HL-60/S4 (cell line): ENCODE measurements at regions not wholly inside any gene's neighbourhood (a gene's known extent, or its start where the extent isn't known, plus 50 kb on each side); places are given as distances from the start of the nearest gene placed in this dataset.
"Not testable (repeated sequence)": the region's sequence is repeated elsewhere in the genome, so short reads cannot be mapped to it uniquely, and the experiment has no call there.

Experiments used
- in situ Hi-C: fragments of 300-500 bp; cut with MboI; formaldehyde crosslinking; loops from 2 replicates; pipeline ENCODE4 v1.14.3; 2022; ENCODE audit warnings: low sequenced_read_pairs

DNA sequence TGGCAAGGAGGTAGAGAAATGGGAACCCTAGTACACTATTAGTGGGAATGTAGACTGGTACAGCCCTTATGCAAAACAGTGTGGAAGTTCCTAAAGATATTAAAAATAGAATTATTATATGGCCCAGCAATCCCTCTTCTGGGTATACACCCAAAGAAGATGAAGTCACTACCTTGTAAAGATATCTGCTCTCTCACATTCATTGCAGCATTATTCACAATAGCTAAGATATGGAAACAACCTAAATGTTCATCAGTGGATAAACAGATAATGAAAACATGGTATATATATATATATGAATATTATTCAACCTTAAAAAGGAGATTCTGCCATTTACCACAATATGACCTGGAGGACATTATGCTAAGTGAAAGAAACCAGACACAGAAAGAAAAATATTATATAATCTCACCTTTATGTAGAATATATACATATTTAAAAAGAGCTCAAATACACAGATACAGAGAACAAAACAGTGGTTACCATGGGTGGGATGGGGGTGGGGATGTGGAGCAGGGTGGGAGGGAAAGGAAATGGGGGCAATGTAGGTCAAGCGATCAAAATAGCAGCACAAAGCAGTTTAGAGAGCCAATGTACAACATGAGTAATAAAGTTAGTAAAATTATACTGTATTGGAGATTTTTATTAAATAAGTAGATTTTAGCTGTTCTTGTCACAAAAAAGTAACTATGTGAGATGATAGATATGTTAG, 138.6 kb downstream of the SPRY1 start:
- in situ Hi-C loops, result no loop called here

DNA sequence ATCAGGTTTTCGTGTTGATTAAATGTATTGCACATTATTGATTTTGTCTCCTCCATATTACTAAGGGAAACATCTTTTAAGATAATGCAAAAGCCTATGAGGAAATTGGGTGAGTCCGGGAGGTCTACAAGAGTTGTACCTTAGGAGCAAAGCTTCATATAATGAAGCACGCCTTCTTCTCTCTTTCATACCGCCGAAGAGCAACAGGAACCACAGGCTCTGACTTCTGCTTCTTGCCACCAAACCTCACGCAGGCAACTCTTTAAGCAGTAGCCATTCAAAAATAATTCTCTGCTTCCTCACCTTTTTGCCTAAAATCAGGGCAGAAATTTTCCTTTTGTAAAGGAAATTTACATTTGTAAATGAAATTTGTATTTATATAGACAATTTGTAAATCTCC, 139.6 kb downstream of the SPRY1 start:
- in situ Hi-C loops, result no loop called here

DNA sequence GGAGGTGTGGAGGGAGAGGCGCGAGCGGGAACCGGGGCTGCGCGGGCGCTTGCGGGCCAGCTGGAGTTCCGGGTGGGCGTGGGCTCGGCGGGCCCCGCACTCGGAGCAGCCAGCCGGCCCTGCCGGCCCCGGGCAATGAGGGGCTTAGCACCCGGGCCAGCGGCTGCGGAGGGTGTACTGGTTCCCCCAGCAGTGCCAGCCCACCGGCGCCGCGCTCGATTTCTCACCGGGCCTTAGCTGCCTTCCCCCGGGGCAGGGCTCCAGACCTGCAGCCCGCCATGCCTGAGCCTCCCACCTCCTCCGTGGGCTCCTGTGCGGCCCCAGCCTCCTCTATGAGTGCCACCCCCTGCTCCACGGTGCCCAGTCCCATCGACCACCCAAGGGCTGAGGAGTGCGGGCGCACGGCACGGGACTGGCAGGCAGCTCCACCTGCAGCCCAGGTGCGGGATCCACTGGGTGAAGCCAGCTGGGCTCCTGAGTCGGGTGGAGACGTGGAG, 141.4 kb downstream of the SPRY1 start:
- in situ Hi-C loops, result not testable (repeated sequence)

DNA sequence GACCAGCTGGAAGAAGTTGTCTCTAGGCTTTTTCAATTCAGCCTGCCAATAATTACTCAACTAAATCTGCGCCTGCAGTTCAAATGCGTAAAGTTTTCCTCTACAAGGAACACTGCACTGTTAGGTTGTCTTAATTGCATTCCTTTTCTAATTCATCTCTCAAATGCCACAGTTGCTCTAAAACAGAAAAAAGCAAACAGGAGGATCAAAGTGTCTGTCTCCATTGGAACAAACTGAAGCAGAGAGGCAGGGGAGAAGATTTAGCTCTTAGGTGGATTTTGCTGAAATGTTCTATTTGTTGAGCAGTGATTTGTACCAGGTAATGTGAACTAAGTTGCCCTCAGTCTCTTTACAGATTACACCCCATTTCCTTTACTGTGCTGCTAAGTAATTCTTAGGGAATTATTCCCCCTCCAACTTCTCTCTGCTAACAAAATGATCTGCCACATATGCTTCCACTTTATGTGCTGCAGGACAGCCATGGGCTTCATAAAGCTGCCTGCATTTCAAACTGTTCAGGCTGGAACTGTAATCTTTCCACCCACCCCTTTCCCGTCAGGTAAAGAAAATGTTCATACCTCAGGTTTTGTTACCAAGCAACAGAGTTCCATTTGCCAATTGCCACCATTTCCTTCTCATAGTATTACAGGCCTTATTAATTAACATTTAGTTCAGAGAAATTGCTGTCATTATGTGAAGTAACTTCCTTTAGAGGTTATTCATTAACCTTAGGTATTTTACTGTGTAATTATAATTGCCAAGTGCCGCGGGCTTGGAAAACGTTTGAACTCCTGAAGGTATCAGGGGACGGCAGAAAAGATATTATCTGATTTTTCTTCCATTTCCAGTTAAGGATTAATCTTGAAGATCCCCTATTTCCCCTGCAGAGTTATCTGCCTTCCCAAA, 149.3 kb downstream of the SPRY1 start:
- in situ Hi-C loops, result no loop called here

DNA sequence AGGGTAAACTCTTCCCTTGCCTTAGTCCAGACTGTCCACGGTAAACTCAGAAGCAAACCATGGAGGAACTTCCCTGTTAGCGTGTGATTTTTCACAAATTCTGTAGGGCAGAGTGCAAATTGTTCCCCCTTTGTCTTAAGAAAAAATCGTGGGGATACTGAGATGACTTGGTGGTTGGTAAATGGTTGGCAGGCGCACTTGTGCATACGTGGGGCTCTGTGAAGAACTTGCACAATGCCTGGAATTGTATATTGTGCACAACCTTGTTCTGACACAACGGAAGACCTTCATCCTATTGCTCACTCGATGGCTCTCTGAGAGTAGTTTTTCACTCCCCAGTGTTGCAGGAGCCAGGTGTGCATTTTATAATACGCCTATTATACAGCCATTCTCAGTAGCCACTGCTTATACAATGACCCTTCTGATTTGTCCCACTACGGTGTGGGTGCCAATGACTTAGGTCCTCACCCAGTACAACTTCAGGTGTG, 150.0 kb downstream of the SPRY1 start:
- in situ Hi-C loops, result no loop called here

DNA sequence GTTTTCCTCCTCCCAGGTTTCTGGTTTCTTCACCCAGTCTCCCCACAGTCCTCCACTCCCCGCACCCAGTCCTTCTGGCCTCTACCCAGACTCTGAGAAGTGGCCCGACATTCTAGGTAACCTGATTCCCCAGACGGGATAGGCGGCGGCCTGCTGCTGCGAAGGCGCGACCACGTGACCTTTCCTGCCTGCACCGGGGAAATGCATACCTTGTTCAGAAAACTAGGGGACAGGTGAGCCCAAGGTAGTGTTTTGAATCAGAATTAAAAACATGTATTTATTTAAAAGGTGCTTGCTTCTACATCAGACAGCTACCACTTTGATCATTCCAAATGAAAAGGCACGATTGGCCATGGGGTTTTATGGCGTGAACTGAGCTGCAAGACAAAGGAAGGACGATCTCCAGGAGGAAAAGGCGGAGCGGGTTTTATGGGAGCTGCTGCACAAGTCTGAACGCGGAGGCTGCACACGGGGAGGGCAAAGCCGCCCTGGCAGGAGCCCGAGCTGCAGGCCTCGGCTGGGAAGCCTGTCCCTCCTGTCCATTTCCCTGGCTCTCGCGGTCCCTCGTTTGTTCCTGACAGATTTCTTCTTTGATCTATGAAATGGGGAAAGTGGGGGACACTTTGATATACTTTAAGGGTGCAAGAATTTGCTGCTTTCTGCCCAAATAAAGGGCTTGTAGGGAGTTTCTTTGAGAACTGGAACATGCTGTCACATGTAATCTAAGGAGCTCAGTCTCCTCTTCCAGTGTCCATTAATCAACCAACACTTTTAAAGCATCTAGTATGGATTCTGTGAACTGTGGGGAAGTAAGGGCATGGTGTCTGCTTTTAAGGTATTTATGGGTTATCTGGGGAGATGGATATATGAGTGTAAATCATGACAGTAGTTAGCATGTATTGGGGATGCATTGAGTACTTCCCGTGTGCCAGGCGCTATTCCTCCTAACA, 150.9 kb downstream of the SPRY1 start:
- in situ Hi-C loops, result no loop called here

DNA sequence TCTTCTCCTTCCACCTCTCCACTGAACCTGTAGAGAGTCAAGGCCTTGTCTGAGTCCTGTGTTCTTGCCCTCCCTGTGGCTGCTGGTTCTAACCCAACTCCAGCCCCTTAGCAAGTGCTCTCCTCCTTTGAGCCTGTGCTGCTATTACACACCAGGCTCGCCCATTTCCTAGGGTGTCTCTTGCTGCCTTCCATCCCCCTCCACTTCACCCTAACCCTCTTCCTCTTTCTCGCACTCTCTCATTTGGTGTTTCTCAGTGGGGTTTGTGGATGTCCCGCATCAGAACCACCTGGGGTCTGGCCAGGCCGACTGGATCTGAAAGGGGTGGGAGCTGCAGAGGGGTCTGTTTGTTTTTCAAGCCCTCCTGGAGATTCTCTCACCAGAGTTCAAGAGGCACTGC, 156.7 kb downstream of the SPRY1 start:
- in situ Hi-C loops, result no loop called here

DNA sequence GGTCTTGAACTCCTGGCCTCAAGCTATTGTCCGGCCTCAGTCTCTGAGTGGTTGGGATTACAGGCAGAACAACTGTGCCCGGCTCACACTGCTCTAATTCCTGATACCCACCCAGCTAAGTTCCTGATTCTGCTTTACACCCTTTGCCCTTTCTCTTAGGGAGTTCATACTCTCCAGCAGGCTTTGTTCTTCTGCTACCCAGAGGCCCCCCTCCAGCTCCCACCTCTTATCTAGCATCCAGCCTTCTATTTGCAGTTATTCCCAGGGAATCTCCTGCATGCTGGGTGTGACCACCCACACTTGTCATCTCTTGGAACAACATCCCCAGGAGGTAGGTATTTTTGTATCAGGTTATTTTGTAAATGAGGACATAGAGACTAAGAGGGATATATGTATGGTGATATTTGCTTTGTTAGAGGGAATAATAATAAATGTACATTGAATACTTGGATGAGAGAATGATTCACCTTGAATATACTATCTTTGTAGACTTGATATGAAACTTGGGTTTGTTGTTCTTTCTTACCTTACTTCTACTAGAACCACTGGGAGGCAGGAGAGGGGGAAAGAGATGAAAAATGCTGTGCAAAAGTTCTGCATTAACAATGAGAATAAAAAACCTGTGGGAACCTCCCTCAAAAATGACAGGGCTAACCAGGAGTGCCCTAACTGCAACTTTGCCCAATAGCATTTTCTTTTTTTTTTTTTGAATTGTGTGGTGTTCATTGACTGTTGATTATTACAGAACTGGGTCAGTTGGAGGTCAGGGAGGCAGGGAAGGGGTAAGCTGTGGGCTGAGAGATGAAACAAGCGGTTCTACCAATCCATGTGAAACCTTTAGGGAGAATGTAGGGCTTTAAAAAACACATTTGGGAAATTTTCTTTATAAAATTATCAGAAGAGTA, 157.4 kb downstream of the SPRY1 start:
- in situ Hi-C loops, result no loop called here

DNA sequence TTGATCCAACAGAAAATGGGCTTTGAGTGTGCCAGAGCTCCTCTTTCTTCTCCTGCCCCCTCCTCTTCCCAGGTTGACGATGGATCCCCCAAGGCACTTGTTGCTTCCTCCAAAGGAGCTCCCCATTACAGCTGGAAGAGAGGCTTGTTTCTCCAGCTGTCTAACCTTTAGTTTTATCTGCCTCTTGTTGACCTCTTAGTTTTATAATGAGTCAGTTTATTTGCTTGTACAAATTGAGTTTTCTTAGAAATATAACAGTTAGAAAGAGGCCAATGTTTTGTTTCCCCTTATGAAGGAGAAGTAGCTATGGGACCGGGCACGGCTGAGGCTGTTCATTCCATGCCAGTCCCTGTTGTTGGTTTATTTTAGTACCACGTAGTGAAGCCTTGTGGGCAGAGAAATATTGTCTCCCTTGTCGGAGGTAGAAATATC, 158.2 kb downstream of the SPRY1 start:
- in situ Hi-C loops, result no loop called here

DNA sequence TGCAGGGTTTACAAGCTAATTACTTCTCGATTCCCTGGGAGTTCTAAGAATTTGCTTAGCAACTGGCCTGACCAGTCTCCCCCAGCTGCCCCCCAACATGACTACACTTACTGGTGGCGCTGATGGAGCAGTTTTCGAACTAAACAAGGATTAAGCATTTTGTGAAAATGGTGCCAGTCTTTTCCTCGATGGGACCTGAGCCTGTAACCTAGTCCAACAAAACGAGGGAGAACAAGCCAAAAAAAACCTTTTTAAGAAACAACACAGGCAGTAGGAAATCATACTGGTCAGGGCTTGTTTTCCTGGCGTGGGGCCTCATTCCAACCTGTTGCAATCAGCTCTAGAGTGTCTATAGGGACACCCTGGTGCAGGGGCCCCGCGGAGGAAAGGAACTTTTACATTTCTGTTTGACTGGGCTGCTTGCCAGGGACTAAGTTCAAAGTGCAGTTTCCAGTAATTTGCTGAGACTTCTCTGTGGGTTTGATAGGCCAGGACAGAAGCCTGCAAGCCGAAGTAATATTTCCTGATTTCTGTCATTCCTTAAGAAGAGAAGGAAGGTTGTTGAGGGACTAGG, 158.7 kb downstream of the SPRY1 start:
- in situ Hi-C loops, result no loop called here

DNA sequence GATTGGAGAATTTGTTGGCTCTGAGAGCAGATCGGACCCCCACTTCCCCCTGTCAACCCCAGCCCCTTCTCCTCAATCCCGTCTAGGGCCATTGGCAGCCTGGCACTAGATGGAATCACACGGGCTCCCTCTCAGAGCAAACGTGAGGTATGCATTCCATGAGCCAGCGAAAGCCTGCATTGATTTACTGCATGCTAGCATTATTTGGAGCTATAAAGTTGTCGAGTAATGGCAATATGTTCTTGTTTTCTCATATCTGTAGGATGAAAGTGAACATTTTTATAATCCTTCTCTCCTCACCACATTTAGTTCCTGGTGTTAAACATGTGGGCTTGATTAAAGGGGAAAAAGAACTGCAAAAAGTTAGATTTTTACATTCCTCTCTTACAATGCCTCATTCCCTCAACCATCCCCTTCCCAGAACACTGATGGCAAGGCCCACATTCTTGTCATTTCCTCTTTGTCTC, 159.2 kb downstream of the SPRY1 start:
- in situ Hi-C loops, result no loop called here

DNA sequence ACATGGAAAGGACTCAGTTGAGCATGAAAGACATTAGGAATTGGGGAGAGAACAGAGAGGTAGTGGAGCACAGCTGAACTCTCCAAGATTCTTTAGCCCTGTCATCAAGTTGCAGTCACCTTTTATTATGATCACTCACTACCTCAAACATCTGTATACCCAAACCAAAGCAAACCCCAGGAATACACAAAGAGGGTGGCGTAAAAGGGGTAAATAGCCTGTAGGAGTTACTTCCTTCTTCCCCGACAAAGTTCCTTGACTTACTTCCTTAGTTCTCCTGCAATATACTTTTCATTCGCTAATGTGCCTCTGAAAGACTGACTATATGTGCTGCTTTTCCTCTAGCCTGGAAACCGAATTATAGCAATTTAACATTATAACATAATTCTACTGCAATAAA, 159.9 kb downstream of the SPRY1 start:
- in situ Hi-C loops, result no loop called here

DNA sequence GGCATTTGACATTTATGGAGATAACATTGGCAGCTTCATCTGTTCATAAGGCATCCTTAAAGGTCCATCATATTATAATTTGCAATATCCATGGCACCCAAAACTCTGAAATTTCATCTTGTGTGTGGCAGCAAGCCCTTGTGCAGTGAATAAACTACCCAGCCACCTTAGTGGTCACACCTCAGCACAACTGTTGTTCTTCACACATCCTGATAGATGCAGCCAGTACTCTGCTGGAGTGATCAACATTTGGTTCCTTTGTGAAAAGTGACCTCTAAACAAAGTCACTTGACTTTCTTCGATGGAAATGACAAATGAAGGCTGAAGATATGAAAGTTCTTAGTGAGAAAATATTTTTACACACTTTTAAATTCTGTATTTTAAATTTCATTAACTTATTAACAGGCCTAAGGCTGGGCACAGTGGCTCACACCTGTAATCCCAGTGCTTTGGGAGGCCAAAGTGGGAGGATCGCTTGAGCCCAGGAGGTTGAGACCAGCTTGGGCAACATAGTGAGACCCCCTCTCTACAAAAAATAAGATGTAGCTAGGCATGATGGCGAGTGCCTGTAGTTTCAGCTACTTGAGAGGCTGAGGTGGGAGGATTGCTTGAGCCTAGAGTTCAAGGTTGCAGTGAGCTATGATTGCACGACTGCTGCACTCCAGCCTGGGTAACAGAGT, 161.4 kb downstream of the SPRY1 start:
- in situ Hi-C loops, result no loop called here

DNA sequence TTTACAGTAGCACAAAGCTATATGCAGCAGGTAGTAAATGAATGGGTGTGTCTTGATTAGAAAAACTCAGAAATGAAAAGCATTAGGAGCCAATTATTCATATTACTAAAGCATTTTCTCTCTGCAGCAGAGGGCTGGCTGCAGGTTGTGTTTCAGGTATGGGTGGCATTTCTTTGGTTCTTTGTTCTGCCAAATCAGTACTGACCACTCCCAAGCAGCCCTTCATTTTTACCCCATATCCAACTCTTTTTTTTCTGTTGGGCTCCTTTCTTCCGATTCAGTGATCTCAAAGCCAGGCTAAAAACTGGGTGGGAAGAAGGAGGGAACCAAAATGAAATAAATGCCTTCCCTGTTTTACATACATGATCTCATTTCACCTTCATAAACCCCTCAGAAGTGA, 162.3 kb downstream of the SPRY1 start:
- in situ Hi-C loops, result no loop called here

DNA sequence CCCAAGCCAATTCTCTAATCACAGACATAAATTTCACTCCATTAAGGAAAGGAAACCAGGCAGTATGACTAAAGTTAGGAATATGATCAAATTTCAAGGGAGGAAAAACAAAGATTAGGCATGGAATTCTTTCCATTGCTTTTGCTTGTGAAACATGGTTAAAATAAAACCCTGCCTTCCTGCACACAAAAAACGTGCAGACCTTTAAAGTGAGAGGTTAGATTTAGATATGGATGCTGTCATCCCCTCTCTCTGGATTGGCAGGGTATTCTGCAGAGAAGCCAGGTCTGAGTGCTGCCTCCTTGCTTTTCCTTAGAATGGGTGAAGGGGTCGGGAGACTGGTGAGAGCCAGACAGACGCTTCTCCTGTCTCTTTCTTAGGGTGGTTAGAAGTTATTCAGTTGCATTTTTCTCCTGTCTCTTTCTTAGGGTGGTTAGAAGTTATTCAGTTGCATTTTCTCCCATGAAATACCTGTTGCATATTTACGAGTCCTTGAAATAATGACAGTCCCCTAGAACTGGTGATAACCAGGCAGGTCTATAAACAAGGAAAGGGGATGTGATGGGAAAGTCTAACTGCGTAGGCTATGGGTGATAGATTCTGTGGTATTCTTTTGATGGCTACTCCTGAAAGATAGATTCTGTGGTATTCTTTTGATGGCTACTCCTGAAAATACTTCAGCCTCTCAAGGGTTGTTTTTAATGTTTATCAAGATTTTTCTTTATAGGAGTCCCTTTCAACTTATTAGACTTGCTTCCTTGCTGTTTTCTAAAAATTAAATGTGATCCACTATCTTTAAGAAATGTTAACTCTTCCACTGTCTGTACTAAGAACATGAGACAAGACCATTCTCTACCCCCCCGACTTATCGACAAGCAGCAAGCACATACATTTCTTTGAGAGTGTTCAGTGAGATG, 163.6 kb downstream of the SPRY1 start:
- in situ Hi-C loops, result no loop called here

DNA sequence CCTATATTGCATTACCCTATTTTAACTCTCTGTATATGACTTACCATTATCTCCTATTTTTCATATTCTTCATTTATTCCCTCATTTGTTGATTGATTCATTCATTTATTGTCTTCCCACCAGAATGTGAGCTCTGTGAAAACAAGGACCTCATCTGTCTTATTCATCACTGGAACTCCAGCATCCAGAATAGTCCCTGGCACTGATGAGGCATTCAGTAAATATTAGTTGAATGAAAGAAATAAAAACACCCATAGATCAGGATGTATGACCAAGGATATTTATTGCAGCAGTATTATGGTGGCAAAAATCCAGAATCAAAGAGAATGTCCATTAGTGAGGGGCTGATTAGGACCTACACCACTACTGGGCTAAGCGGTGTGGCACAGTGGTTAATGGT, 164.9 kb downstream of the SPRY1 start:
- in situ Hi-C loops, result no loop called here

DNA sequence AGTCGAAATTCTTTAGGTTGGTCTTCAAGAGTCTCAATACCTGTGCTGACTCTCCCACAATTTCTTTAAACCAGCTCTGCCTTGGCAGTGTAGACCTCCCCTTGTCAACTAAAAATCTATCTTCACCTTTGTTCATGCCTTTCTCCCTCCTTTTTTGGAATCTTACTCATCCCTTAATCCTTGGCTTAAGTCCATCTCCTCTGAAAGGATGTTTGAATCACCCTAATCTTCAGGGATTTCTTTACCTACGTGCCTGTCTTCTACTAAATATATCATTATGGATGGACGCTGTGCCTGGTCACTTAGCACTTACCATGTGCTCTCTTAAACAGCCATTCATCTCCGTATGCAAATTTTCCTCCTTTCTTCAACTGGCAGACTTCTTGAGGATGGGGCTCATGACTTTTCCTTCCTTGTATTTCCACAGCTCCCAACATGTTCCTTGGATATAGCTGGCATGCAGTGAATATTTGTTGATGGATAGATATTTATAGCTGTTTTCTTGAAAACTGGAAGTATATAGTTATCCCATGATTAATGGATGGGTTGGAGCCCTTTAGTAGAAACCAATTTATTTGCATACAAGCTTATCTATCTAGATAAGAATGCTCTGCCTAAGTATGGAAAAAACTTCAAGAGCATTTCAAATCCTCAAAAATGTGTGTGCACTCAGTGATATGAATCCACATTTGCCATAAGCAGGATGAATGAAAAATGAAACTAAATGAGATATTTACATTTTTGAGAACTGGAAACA, 166.6 kb downstream of the SPRY1 start:
- in situ Hi-C loops, result no loop called here
